Cardiac fibroblast (primary cell): ENCODE measurements at regions not wholly inside any gene's neighbourhood (a gene's known extent, or its start where the extent isn't known, plus 50 kb on each side); places are given as distances from the start of the nearest gene placed in this dataset.

Experiments used
- DNase-seq, 2 donors: peaks; one replicate each; pipeline versions ENCODE4 v3.0.0 to v3.0.0-alpha.2; 2010; ENCODE audit warnings: low read depth in 2 of 2
- H3K4me3 ChIP-seq, 2 donors: replicated peaks in 1 of 2; 1 replicate in 1 of 2; 2 replicates in 1 of 2; pipeline ENCODE4 v1.5.1; 2011; ENCODE audit warnings: low read depth in 2 of 2, low read length in 2 of 2, mild to moderate bottlenecking in 2 of 2, moderate library complexity in 1 of 2
- TF ChIP-seq, protein P1 (sequence below): IDR thresholded peaks from one replicate; pipeline ENCODE4 v1.5.1; 2011; ENCODE audit warnings: low read depth, mild to moderate bottlenecking, low read length, inconsistent platforms

DNA sequence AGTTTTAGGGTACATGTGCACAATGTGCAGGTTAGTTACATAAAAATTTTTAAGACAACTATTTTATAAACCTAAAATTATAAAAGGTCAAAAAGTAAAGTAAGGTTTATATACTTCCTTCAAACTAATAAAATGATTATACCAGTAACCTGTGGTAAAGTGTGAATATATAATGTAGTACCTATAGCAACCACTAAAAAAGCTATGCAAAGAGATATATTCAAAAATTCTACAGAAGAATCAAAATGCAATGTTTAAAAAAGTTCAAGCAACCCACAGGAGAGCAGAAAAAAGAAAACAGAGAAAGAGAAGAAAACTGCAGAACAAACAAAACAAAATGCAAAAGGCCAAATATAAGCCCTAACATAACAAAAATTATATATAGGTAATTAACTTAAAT lies 379.5 kb upstream of the GALNTL6 start:
- DNase-seq, result no peak
- no peak overlapping the region for H3K4me3 ChIP-seq
- TF ChIP-seq, protein P1, sequence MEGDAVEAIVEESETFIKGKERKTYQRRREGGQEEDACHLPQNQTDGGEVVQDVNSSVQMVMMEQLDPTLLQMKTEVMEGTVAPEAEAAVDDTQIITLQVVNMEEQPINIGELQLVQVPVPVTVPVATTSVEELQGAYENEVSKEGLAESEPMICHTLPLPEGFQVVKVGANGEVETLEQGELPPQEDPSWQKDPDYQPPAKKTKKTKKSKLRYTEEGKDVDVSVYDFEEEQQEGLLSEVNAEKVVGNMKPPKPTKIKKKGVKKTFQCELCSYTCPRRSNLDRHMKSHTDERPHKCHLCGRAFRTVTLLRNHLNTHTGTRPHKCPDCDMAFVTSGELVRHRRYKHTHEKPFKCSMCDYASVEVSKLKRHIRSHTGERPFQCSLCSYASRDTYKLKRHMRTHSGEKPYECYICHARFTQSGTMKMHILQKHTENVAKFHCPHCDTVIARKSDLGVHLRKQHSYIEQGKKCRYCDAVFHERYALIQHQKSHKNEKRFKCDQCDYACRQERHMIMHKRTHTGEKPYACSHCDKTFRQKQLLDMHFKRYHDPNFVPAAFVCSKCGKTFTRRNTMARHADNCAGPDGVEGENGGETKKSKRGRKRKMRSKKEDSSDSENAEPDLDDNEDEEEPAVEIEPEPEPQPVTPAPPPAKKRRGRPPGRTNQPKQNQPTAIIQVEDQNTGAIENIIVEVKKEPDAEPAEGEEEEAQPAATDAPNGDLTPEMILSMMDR, result no peak

DNA sequence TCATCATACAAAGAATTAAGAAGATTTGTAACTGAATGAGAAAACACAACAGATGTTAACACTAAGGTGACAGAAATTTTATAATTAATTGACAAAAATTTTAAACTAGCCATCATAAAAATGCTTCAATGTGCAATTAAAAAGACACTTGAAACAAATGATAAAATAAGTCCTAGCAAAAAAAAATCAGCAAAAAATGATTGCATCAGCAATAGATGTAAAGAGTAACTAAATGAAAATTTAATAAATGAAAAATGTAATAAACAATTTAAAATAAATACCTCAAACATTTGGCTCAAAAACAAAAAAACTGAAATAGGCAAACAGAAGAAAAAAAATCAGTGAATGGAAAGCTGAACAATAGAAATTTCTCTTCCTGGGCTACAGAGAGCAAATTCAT lies 380.7 kb upstream of the GALNTL6 start:
- no peak for DNase-seq
- H3K4me3 ChIP-seq, result no peak overlapping the region
- TF ChIP-seq, protein P1, result no peak

DNA sequence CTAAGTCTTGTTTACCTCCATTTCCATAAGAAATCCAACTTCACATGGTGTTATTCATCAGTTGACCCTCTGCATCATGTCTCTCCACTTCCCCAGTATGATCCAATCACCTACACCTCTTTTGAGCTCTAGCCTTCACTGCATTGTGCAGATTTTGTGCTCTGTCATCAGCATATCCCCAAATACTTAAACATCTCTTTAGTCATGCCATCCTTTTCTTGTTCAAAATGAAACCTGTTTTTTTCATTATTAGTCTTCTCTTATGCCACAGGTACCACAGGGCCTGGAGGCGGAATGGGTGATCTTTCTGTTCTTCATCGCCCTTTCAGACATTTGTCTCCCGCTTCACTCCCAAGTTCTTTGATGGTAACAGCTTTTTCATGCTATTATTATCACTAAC lies 382.7 kb upstream of the GALNTL6 start:
- TF ChIP-seq, protein P1, result no peak
- no peak overlapping the region for H3K4me3 ChIP-seq
- no peak for DNase-seq

DNA sequence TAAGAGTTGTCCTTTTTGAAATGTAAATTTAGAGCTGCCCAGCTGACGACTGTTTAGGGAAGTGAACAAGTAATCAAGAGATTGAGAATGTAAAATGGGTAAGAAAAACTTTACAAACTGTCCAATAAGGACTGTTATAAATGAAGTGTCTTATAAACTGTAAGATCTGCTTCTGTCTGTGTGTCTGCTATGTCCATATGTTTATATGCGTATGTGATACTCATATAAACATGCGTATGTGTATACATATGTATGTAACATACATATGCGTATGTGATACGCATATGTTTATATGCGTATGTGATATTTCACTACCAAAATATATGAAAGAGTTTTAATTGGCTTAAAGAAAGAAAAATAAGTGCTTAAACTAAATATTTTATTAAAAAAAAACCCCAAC lies 416.0 kb upstream of the GALNTL6 start:
- H3K4me3 ChIP-seq, result no peak overlapping the region
- TF ChIP-seq, protein P1, result no peak
- no peak for DNase-seq

DNA sequence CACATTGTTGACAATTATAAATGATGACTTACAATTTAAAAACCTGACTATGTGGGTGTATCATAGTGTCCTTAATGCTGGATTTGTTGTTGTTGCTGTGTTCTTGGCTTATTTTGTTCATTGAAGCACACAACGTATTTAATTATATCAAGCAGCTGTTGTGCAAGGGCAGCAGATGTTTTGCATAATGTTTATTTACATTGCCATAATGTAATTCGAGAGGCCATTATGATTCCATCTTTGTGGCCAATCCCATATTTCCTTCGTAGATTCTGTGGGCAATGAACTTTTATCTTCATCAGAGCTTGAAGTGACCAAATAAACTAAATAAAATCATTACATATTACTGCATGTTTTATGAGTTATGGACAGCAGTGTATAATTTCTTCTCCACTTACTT lies 422.6 kb upstream of the GALNTL6 start:
- no peak overlapping the region for H3K4me3 ChIP-seq
- TF ChIP-seq, protein P1, result no peak
- DNase-seq, result no peak

DNA sequence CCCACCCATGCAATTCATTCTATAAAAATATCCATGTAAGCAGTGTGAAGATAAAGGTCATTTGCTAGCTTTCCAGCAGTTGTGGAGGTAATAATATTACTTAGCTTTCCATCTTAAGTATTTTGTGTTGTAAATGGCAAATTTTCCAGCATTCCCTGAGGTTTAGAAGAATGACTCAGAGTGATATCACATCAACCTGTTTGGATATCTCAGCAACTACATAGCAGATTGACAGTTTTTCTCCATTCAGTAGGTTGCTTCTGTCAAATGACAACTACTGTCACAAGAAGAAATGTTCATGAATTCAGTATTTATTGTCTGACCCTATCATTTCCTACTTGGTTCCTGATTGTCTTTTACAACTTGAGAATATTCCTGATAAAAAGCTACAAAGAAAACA lies 434.9 kb upstream of the GALNTL6 start:
- no peak for DNase-seq
- TF ChIP-seq, protein P1, result no peak
- H3K4me3 ChIP-seq, result no peak overlapping the region

DNA sequence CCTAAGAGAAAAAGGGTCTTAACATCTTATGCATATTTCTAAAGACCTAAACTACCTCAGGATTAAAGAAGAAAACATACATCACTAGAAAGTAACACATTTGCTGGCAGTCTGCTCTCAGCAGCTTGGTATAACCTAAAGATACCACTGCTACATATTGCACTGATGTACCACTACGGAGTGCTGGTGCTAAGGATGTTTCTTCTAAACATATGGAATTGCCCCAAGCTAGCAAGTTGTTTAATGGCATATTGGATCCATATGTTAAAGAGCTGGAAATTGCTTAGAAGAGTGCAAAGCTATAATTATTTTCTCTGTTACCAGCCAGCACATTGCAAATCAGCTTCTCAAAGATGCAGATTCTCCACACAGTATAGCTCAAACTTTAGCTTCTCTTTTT lies 436.5 kb upstream of the GALNTL6 start:
- TF ChIP-seq, protein P1, result no peak
- DNase-seq, result no peak
- no peak overlapping the region for H3K4me3 ChIP-seq
